Right lobe of liver (tissue), 6 donors: ENCODE measurements at regions not wholly inside any gene's neighbourhood (a gene's known extent, or its start where the extent isn't known, plus 50 kb on each side); places are given as distances from the start of the nearest gene placed in this dataset.

Experiments used
- ATAC-seq, 4 donors: fragments of 200-7000 bp; cut with Tn5 transposase; one replicate each; pipeline ENCODE4 v1.9.1; 2020; ENCODE audit warnings: mild to moderate bottlenecking in 4 of 4, moderate library complexity in 4 of 4
- DNase-seq, 3 donors: peaks; one replicate each; pipeline ENCODE4 v3.0.0-alpha.2; 2020
- H3K27ac ChIP-seq, 3 donors: fragments of 200-600 bp; one replicate each; pipeline ENCODE4 v1.8.0; 2022
- H3K27me3 ChIP-seq, 2 donors: fragments of 200-600 bp; one replicate each; pipeline ENCODE4 v1.8.0; 2022
- H3K36me3 ChIP-seq, 4 donors: fragments of 200-600 bp; sonication (generic) in 1 of 4; one replicate each; pipeline versions ENCODE4 v1.5.1 to v1.8.0; 2017 to 2022; ENCODE audit warnings: control low read depth in 1 of 4
- H3K4me1 ChIP-seq, 4 donors: fragments of 200-600 bp; sonication (generic) in 1 of 4; one replicate each; pipeline versions ENCODE4 v1.5.1 to v1.8.0; 2017 to 2022; ENCODE audit warnings: control low read depth in 1 of 4
- H3K4me3 ChIP-seq, 3 donors: fragments of 200-600 bp; one replicate each; pipeline ENCODE4 v1.8.0; 2022
- H3K9me3 ChIP-seq, 4 donors: fragments of 200-600 bp; sonication (generic) in 1 of 4; one replicate each; pipeline versions ENCODE4 v1.5.1 to v1.8.0; 2017 to 2022; ENCODE audit warnings: control low read depth in 1 of 4
- CTCF ChIP-seq, 4 donors: fragments of 200-600 bp in 3 of 4; fragments of 450-650 bp in 1 of 4; IDR thresholded peaks; one replicate each; pipeline versions ENCODE4 v1.5.1 to v1.8.0; 2016 to 2022; ENCODE audit warnings: antibody characterized with exemption in 4 of 4, mild to moderate bottlenecking in 2 of 4
- POLR2A ChIP-seq: fragments of 450-650 bp; IDR thresholded peaks from one replicate; pipeline ENCODE4 v1.6.1; 2017; ENCODE audit warnings: antibody characterized with exemption, mild to moderate bottlenecking
- WGBS: methylation state at CpG from one replicate; pipeline ENCODE4 v1.1.6; 2018; ENCODE audit warnings: low coverage, low lambda C conversion rate; ENCODE audit not compliant: insufficient coverage; ENCODE audit errors: missing lambda C conversion rate; 5-methylcytosine and 5-hydroxymethylcytosine counted together
- intact Hi-C, 2 donors: fragments of 100-400 bp; cut with DNase I; formaldehyde crosslinking; loops; one replicate each; pipeline versions ENCODE4 v1.11.2 to v1.14.1; 2022
- donor health status: DM: no; HTN: yes; CAD: no.
- donor health status: DM: no; HTN: no; CAD: no.
- donor health status: DM: no; HTN: no; CAD: no.
- donor health status: DM: no; HTN: yes; CAD: no.
- donor health status: DM: no; HTN: yes; CAD: no.

GRCh38 chr4:159008671-159009070 lies 94.2 kb upstream of the RAPGEF2 start:
- no peak for TF ChIP-seq CTCF (IDR thresholded peaks at IDR 0.05)
- no peak for TF ChIP-seq POLR2A
- intact Hi-C loops, result no loop called here
- H3K27ac ChIP-seq, result no peak overlapping the region
- no peak overlapping the region for H3K4me3 ChIP-seq
- H3K27me3 ChIP-seq, result no peaks in the 10 kb centered on the region
- ATAC-seq (no peak), DNase-seq (no peak)
- H3K4me1 ChIP-seq, result peaks cover 0 to 37% (median 9%) of the 10 kb centered on the region in 4 donors
- no peaks in the 10 kb centered on the region for H3K36me3 ChIP-seq
- WGBS, result 25% methylated on average over 1 of the region's 1 CpG
- H3K9me3 ChIP-seq, result no peaks in the 10 kb centered on the region

- intact Hi-C loops, result no loop called here
- no peak for ATAC-seq
- H3K27ac ChIP-seq, result peak overlapping the region; percentile 67 to 94 (median 70)
These were observed 93.4 kb upstream of the RAPGEF2 start for GRCh38 chr4:159009521-159009920.

GRCh38 chr4:159010100-159010499 lies 92.8 kb upstream of the RAPGEF2 start:
- Histone ChIP-seq H3K9me3 (no peaks in the 10 kb centered on the region), H3K36me3 (no peaks in the 10 kb centered on the region), H3K4me3 (no peak overlapping the region), H3K4me1 (peaks cover 0 to 46% (median 13%) of the 10 kb centered on the region in 4 donors), H3K27me3 (no peaks in the 10 kb centered on the region), H3K27ac (peak overlapping the region; percentile 67 to 94 (median 70))
- intact Hi-C loops, result no loop called here
- peak; percentile 26 to 80 (median 48) for ATAC-seq
- WGBS, result 36% methylated on average over 3 of the region's 3 CpGs
- TF ChIP-seq POLR2A (no peak), CTCF (IDR thresholded peaks at IDR 0.05) (no peak)
- DNase-seq, result no peak

More at GRCh38 chr4:159009521-159009920, 93.4 kb upstream of the RAPGEF2 start:
- no peak for TF ChIP-seq CTCF (IDR thresholded peaks at IDR 0.05)
- no peak for TF ChIP-seq POLR2A
- WGBS, result 80% methylated on average over 4 of the region's 4 CpGs
- no peaks in the 10 kb centered on the region for H3K27me3 ChIP-seq
- no peaks in the 10 kb centered on the region for H3K36me3 ChIP-seq
- H3K9me3 ChIP-seq, result no peaks in the 10 kb centered on the region
- no peak overlapping the region for H3K4me3 ChIP-seq
- no peak for DNase-seq
- peaks cover 0 to 41% (median 10%) of the 10 kb centered on the region in 4 donors for H3K4me1 ChIP-seq

GRCh38 chr4:159010563-159011260 lies 92.2 kb upstream of the RAPGEF2 start:
- intact Hi-C loops, result no loop called here
- Histone ChIP-seq H3K27me3 (no peaks in the 10 kb centered on the region), H3K4me1 (peaks cover 0 to 52% (median 14%) of the 10 kb centered on the region in 4 donors), H3K36me3 (no peaks in the 10 kb centered on the region), H3K4me3 (peak overlapping the region in 1 of 3 donors; percentile 22), H3K9me3 (no peaks in the 10 kb centered on the region), H3K27ac (peak overlapping the region; percentile 67 to 94 (median 70))
- DNase-seq (peak; percentile 72 to 90 (median 83)), ATAC-seq (peak; percentile 82 to 87 (median 84))
- no peak for TF ChIP-seq POLR2A
- no peak for TF ChIP-seq CTCF (IDR thresholded peaks at IDR 0.05)
- 41% methylated on average over 5 of the region's 5 CpGs for WGBS
